Activated CD8-positive, alpha-beta T cell treated with anti-CD3 and anti-CD28 coated beads for 36 hours (primary cell): ENCODE measurements at regions not wholly inside any gene's neighbourhood (a gene's known extent, or its start where the extent isn't known, plus 50 kb on each side); places are given as distances from the start of the nearest gene placed in this dataset.

Experiments used
- ATAC-seq: fragments of 200-7000 bp; cut with Tn5 transposase; one replicate; pipeline ENCODE4 v1.10.0; 2021; ENCODE audit warnings: mild to moderate bottlenecking, moderate library complexity
- CTCF ChIA-PET: fragments of 350-600 bp; sonication (Branson Sonifier 250); formaldehyde crosslinking; loops from one replicate; lab custom pipeline; 2021; ENCODE audit warnings: antibody characterized with exemption; lab: Charles Lee
- POLR2A ChIA-PET: fragments of 350-600 bp; sonication (Branson Sonifier 250); formaldehyde crosslinking; loops from one replicate; lab custom pipeline; 2021; ENCODE audit warnings: antibody characterized with exemption; lab: Charles Lee
- DNase-seq: peaks from one replicate; pipeline ENCODE4 v3.0.0-alpha.2; 2020
- H3K27ac Mint-ChIP-seq: one replicate; pipeline ENCODE4 v1.8.0; 2021; ENCODE audit warnings: mild to moderate bottlenecking, mixed read lengths
- H3K27me3 Mint-ChIP-seq: one replicate; pipeline ENCODE4 v1.8.0; 2021; ENCODE audit warnings: mixed read lengths
- H3K36me3 Mint-ChIP-seq: one replicate; pipeline ENCODE4 v1.8.0; 2021; ENCODE audit warnings: low read depth, mixed read lengths
- H3K4me1 Mint-ChIP-seq: one replicate; pipeline ENCODE4 v1.8.0; 2021; ENCODE audit warnings: low read depth, mixed read lengths
- H3K4me3 Mint-ChIP-seq: one replicate; pipeline ENCODE4 v1.8.0; 2021; ENCODE audit warnings: mild to moderate bottlenecking, moderate library complexity, mixed read lengths
- H3K9me3 Mint-ChIP-seq: one replicate; pipeline ENCODE4 v1.8.0; 2021; ENCODE audit warnings: mixed read lengths
- CTCF ChIP-seq: fragments of 200-600 bp; IDR thresholded peaks from one replicate; pipeline ENCODE4 v1.8.0; 2022; ENCODE audit warnings: antibody characterized with exemption, mild to moderate bottlenecking
- intact Hi-C: fragments of 100-400 bp; cut with micrococcal nuclease; formaldehyde crosslinking; loops from one replicate; pipeline ENCODE4 v1.10.0; 2022

DNA sequence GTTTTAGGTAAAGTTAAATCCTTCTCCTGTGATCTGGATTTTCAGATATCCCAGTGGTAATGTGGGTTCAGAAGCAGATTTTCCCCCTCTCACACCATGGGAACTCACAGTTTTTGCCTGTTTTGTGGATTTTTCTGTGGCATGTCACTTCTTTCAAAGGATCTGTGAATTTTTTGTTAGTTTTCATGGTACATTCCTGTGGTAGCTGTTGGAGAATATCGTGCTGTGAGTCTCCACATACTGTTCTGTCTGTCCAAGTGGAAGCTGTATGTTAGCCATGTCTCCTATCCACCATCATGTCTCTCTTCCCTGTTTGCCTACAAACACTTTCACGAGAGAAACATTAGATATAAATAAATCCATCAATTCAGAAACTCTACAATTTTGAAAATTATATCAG, 378.7 kb upstream of the ADGRB3 start:
- no peak overlapping the region for H3K4me3 Mint-ChIP-seq

DNA sequence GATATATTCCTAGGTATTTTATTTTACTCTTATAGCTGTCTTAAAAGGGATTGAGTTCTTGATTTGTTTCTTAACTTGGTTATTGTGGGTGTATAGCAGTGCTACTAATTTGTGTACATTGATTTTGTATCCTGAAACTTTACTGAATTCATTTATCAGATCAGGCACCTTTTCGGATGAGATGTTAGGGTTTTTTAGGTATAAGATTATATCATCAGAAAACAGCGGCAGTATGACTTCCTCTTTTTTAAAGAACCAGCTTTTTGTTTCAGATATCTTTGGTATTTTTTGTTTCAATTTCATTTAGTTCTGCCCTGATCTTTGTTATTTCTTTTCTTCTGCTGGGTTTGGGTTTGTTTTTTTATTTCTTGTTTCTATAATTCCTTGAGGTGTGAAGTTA, 382.4 kb upstream of the ADGRB3 start:
- no peaks in the 10 kb centered on the region for H3K36me3 Mint-ChIP-seq
- no peak overlapping the region for H3K4me3 Mint-ChIP-seq
- no peak for TF ChIP-seq CTCF
- H3K27ac Mint-ChIP-seq = no peak overlapping the region
- H3K4me1 Mint-ChIP-seq = no peaks in the 10 kb centered on the region
- peaks cover 17% of the 10 kb centered on the region for H3K9me3 Mint-ChIP-seq
- ATAC-seq (no peak), DNase-seq (no peak)
- intact Hi-C loops = no loop called here
- no peaks in the 10 kb centered on the region for H3K27me3 Mint-ChIP-seq
- CTCF ChIA-PET = no interaction called here
- POLR2A ChIA-PET = no interaction called here

More for the DNA sequence above, 378.7 kb upstream of the ADGRB3 start:
- no peaks in the 10 kb centered on the region for H3K27me3 Mint-ChIP-seq
- POLR2A ChIA-PET = no interaction called here
- no peaks in the 10 kb centered on the region for H3K36me3 Mint-ChIP-seq
- H3K27ac Mint-ChIP-seq = no peak overlapping the region
- TF ChIP-seq CTCF = no peak
- CTCF ChIA-PET = no interaction called here
- H3K4me1 Mint-ChIP-seq = no peaks in the 10 kb centered on the region
- DNase-seq (no peak), ATAC-seq (no peak)
- intact Hi-C loops = no loop called here
- H3K9me3 Mint-ChIP-seq = peaks cover 13% of the 10 kb centered on the region

DNA sequence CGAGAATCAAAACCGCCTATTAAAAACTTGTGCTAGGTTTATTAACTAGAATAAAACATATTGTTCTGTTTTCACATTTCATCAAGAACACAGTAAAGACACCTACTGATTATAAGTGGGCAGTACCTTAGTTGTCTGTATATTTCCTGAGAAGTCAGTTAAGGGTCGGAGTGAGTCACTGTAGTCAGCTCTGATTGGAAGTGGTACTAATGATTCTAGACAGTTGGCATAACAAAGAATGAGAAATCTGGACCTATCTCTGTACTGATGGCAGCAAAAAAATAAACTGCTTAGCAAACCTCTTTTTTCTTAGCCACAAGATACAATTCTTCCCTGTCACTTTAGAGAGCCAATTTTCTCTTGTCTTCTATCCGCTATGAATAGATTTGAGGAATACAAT, 387.3 kb upstream of the ADGRB3 start:
- Mint-ChIP-seq H3K9me3 (peaks cover 11% of the 10 kb centered on the region), H3K27me3 (no peaks in the 10 kb centered on the region), H3K36me3 (no peaks in the 10 kb centered on the region), H3K4me3 (no peak overlapping the region), H3K27ac (no peak overlapping the region), H3K4me1 (no peaks in the 10 kb centered on the region)
- intact Hi-C loops = no loop called here
- POLR2A ChIA-PET = no interaction called here
- no peak for TF ChIP-seq CTCF
- no peak for ATAC-seq
- CTCF ChIA-PET = no interaction called here
- no peak for DNase-seq

- no peaks in the 10 kb centered on the region for H3K36me3 Mint-ChIP-seq
- CTCF ChIA-PET = no interaction called here
These were observed 394.4 kb upstream of the ADGRB3 start for GRCh38 chr6:68240726-68241125.

DNA sequence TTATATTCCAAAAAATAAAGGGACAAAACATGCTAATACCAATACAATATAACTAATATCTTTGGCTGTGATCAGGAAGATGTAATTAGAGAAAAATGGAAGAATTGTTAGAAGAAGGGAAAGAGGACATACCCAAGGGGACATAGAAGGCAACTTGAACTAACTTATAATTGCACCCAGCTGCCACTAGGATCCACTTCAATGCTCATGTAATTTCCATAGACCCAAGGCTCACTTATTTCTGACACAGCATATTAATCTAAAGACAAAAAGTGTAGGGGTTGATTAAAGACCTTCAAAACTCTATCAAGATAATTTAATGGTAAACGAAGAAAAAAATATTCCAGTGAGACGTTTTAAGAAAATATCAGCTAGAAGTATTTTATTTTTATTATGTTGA, 396.0 kb upstream of the ADGRB3 start:
- Mint-ChIP-seq H3K9me3 (peaks cover 3% of the 10 kb centered on the region), H3K4me1 (no peaks in the 10 kb centered on the region), H3K4me3 (no peak overlapping the region), H3K36me3 (no peaks in the 10 kb centered on the region), H3K27me3 (no peaks in the 10 kb centered on the region), H3K27ac (no peak overlapping the region)
- intact Hi-C loops = no loop called here
- POLR2A ChIA-PET = no interaction called here
- no peak for ATAC-seq
- CTCF ChIA-PET = no interaction called here
- no peak for TF ChIP-seq CTCF
- no peak for DNase-seq

More at GRCh38 chr6:68240726-68241125, 394.4 kb upstream of the ADGRB3 start:
- ATAC-seq = no peak
- DNase-seq = no peak
- no peak for TF ChIP-seq CTCF
- no peak overlapping the region for H3K27ac Mint-ChIP-seq
- no peak overlapping the region for H3K4me3 Mint-ChIP-seq
- H3K27me3 Mint-ChIP-seq = no peaks in the 10 kb centered on the region
- peaks cover 3% of the 10 kb centered on the region for H3K9me3 Mint-ChIP-seq
- intact Hi-C loops = no loop called here
- POLR2A ChIA-PET = no interaction called here
- H3K4me1 Mint-ChIP-seq = no peaks in the 10 kb centered on the region
